SH-SY5Y (cell line): ENCODE measurements at regions not wholly inside any gene's neighbourhood (a gene's known extent, or its start where the extent isn't known, plus 50 kb on each side); places are given as distances from the start of the nearest gene placed in this dataset.

Experiments
- GATA2 ChIP-seq: IDR thresholded peaks from 2 replicates; pipeline ENCODE4 v1.6.1; 2011; ENCODE audit warnings: mild to moderate bottlenecking, low read depth, low read length
- GATA3 ChIP-seq: IDR thresholded peaks from 2 replicates; pipeline ENCODE4 v1.6.1; 2011; ENCODE audit warnings: low read depth, mild to moderate bottlenecking, low read length, moderate library complexity

DNA sequence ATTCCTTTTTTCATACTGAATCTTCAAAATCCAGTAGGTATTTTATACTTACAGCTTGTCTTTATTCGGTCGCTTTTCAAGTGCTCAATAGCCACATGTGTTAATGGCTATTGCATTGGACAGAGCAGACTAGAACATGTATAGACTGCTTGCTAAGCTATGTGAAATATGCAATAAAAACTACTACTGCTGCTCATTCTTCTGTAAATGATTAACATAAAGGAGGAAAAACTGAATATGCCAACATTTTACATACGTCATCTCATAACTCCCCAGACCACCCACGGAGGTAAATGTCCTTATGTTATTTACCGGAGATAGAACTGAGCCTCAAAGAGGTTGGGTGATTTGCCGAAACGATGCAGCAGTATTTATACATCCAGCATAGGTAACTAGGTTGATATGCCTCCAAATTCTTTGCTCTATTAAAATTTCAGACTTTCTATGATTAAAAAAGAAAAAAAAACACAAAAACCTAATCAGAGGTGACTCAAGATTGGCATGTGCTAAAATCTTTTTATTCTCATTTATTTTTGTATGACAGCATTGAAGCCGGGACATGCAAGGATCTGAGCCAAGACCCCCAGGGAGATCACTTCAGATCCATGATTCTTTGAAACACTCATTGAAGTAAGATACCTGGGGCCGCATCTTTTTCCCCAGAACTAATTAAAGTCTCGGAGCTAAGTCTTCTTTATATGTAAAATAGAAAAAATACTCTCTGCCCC is 78.5 kb upstream of the OR5AK2 start:
- no peak for TF ChIP-seq GATA2
- no peak for TF ChIP-seq GATA3
